Embryonic facial prominence (tissue), 1 donor: ENCODE measurements at regions not wholly inside any gene's neighbourhood (a gene's known extent, or its start where the extent isn't known, plus 50 kb on each side); places are given as distances from the start of the nearest gene placed in this dataset.
"Not testable (repeated sequence)": the region's sequence is repeated elsewhere in the genome, so short reads cannot be mapped to it uniquely, and the experiment has no call there.

Experiments
- DNase-seq: peaks from one replicate; pipeline ENCODE4 v3.0.0-alpha.2; 2016; ENCODE audit errors: extremely low spot score

DNA sequence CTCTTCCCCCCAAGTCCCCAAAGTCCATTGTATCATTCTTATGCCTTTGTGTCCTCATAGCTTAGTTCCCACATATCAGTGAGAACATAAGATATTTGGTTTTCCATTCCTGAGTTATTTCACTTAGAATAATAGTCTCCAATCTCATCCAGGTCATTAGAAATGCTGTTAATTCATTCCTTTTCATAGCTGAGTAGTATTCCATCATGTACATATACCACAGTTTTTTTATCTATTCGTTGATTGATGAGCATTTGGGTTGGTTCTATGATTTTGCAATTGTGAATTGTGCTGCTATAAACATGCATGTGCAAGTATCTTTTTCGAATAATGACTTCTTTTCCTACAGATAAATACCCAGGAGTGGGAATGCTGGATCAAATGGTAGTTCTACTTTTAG is 359.6 kb downstream of the ADAMTS20 start:
- not testable (repeated sequence) for DNase-seq

- DNase-seq: no peak
Measured at GRCh38 chr12:43180242-43180641, 371.8 kb downstream of the ADAMTS20 start.

GRCh38 chr12:43179486-43179885 is 372.5 kb downstream of the ADAMTS20 start:
- no peak for DNase-seq

DNA sequence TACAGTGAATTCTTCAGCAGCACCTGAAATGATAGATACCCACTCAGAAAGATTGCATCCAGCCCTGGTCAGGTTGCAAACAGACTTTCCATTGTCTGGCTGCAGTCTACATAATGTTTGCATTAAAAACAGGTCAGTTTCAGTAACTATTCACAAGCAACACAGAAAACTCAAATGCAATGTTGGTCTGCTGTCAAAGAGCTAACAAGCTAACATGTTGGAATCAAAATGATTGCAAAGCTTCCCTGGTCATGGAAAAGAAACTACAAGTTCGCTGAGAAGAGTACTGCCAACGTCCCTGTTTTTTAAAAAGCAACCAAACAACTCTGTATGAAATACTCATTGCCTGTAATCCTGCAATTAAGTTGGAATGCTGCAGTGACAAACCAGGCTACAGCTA is 374.7 kb downstream of the ADAMTS20 start:
- no peak for DNase-seq

DNA sequence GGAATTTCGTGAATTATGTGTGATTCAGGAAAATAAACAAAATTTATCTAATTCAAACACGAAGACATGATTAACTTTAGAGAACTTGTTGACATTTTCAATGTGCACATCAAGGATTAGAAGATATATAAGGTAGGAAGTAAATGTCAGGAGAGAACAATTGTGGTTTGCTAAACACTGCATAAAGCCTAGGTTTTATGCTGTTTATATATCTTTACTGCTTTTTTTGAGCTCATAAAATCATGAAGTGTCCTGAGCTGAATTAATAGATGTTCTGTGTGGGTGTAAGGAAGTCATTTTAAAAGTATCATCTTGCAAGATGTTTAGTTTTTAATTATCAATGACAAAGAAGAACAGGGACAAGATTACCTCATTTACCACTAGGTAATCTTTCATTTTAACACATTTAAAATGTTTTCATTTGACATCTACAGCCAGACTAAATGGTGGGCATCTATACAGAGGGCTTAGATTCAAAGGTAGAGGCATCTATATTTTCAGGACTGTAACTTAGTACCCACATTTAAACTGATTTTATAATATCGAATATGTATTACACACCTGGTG is 382.8 kb downstream of the ADAMTS20 start:
- DNase-seq: no peak

DNA sequence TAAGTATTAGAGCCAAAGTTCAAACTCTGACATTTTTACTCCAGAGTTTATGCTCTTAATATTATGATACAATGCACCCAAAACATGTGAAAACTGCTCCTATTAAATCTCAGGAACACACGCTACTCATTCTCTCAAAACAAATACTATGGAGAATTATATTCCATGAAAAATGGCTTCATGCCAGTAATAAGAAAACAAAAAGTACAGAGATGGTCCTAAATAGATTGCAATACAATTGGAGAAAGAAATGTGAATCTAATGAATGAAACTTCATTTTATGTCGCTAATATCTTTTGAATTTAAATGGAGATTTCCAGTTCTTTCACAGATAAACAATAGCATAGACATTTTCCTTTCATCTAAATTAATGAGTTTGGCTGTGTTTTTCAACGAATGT is 384.3 kb downstream of the ADAMTS20 start:
- DNase-seq: no peak

GRCh38 chr12:43165351-43165750 is 386.7 kb downstream of the ADAMTS20 start:
- DNase-seq: no peak

DNA sequence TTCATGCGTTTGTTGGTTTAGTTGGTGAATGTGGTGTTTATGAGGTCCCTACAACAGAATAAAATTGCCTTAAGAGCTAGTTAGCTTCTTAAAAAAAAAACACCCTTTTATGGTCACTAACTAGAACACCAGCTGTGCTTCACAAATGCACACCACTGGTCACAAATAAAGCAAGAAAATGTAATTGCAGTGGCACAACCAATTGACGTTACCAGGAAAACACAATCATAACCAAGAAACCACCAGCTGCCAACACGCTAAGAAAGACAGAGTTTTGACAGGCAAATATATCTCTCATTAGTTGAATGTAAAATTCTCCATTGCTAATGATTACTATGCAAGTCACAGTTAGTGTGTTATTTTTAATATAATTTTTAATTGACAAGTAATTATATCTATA is 389.9 kb downstream of the ADAMTS20 start:
- no peak for DNase-seq

DNA sequence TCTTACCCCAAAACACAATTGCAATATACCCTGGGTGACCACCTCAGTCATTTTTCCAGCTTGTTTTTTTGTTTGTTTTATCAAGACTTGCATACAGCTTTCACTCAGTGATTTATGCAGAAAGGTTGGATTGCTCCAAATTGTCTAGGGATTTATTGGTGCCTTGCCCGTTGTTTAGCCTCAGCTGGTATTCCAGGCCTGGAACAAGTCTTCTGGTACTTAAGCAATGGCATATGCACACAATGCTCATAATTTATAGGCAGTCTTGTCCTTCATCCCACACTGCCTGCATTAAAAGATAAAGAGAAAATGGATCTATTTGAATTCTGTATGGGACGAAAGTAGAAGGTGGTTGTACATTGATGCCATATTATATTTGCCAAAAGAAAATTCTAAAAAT is 392.5 kb downstream of the ADAMTS20 start:
- DNase-seq: no peak

DNA sequence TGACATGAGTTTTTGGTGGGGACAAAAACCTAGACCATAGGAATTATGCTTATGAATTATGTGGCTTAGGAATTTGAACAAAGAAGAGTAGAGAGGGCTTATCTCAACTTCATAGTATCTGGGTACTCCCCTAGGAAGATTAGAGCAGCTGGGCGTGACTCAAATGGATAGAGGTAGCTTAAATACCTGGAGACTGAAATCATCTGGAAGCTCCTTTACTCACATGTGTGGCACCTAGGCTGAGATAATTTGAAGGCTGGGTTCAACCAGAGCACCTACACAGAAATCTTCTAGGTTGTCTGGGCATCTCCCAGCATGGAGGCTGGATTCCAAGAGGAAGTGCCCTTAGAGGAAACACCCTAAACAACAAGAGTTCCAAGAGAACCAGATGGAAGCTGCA is 393.9 kb downstream of the ADAMTS20 start:
- DNase-seq: no peak

- no peak for DNase-seq
Measured at GRCh38 chr12:43155376-43155775, 396.6 kb downstream of the ADAMTS20 start.

GRCh38 chr12:43154498-43155045 is 397.4 kb downstream of the ADAMTS20 start:
- no peak for DNase-seq

- peak; percentile 12 for DNase-seq
Measured at GRCh38 chr12:43151441-43151981, 400.5 kb downstream of the ADAMTS20 start.

DNA sequence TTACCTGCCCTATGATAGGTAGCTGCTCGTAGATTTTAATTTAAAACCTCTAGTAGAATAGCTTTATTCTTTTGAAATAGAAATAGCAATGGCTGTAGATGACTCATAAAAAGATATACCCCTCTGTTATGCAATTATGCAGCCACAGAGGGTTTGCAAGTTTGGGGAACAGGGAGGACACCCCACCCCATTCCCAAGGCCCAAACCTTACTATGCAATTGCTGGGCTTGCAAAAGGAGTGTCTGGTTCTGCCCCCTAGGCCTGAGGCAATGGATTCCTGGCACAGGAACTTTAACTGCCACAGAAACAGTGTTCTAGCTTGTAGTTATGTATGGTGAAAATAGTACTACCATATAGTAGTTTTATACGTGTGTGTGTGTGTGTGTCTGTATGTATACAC is 403.3 kb downstream of the ADAMTS20 start:
- no peak for DNase-seq

DNA sequence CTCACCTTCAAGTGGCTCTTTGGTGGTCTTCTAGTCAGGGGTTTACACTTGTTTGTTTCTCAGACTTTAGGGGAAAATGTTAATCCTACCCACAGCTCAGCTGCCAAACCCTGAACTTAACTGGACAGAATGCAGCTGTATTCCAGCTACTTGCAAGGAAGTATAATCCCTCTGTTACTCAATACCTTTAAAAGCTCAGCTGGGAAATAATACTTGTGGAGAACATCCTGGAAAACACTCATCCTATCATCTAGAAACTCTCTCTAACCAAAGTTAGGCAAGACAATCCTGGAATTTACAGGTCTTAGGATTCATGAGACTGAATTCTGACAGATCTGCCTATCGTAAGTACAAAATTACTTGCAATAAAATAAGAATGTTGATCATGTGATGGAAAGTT is 404.1 kb downstream of the ADAMTS20 start:
- DNase-seq: no peak

GRCh38 chr12:43145481-43145880 is 406.5 kb downstream of the ADAMTS20 start:
- no peak for DNase-seq

DNA sequence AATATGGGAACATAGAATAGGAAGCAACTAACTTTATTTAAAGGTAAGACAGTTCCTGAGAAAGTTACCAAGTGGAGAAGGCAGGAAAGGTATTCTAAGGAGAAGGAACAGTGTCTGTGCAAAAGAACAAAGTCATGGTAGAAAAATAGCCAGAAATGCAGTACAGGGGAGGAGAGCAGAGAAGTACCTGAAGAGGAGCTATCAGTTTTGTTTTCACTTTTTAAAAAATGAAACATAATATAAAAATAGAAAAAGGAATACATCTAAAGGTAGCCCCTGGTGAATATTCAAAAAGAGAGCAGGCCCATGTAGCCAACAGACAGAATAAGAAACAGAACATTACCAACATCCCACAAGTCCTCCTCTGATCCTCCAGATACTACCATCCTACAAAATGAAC is 408.7 kb downstream of the ADAMTS20 start:
- DNase-seq: no peak

GRCh38 chr12:43132291-43132690 is 419.7 kb downstream of the ADAMTS20 start:
- DNase-seq: no peak

DNA sequence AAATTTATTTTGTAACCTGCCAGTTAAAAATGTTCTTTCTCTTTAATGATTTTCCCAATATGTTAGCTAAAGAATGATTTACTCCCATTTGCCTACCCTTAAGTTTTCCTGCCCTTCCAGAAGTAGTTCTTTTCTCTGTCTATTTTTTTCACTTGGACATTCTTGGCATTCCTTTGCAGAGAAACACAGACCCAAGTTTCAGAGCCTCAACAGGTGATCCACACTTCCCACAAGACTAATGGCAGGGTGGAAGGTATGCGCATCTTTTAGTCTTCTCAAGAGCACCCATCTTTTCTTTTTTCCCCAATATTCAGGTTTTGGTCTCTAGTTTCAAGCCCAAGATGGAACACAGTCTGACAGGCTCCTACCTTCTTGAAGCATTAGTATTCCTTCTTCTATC is 420.7 kb downstream of the ADAMTS20 start:
- DNase-seq: no peak

- no peak for DNase-seq
Measured at GRCh38 chr12:43127886-43128549, 424.0 kb downstream of the ADAMTS20 start.

DNA sequence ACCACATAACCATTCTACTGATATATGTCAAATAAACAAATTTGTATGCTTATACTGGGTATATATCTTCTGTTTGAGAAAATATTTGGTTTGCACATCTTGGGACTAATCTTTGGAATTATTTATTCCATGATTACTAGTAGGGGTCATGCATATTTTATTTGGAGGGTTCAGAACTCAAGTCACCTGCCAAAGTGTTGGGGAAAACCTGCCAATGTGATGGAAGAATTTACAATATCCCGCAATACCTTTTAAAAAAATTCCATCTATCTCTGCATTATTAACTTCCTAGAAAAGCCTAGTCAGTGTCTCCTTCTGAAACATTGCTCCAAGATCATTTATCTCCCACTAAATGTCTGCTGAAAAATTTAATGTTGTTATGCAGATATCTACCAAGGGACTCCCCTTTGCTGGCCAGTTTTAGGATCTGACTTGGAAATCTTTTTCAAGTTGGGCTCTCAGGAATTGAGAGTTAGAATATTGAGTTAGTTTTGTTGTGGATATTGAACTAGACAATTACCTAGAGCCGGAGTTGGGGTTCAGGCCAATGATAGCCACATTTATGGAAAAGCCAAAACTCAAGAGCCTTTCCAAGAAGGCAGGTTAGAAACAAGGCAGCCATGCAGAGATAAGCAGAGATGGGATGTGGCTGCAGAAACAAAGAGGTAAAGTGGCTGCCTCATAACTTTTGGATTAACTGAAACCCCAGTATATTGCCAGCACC is 425.2 kb downstream of the ADAMTS20 start:
- DNase-seq: no peak

- no peak for DNase-seq
Measured at GRCh38 chr12:43123461-43123860, 428.5 kb downstream of the ADAMTS20 start.

- DNase-seq: no peak
Measured at GRCh38 chr12:43120150-43120549, 431.9 kb downstream of the ADAMTS20 start.
